Mesothelial cell of epicardium (in vitro differentiated cells): ENCODE measurements at regions not wholly inside any gene's neighbourhood (a gene's known extent, or its start where the extent isn't known, plus 50 kb on each side); places are given as distances from the start of the nearest gene placed in this dataset.

ENCODE experiments used
- DNase-seq, 2 experiments: peaks; one replicate each; pipeline ENCODE4 v3.0.0; 2021; ENCODE audit warnings: low spot score in 2 of 2; ENCODE audit not compliant: unreplicated experiment in 2 of 2
- H3K27ac Mint-ChIP-seq: 2 replicates; pipeline ENCODE4 v1.8.0; 2021; ENCODE audit warnings: mixed read lengths
- H3K27me3 Mint-ChIP-seq: 2 replicates; pipeline ENCODE4 v1.8.0; 2021; ENCODE audit warnings: low read depth, mixed read lengths
- H3K36me3 Mint-ChIP-seq: 2 replicates; pipeline ENCODE4 v1.8.0; 2021; ENCODE audit warnings: mixed read lengths
- H3K4me1 Mint-ChIP-seq: 2 replicates; pipeline ENCODE4 v1.8.0; 2021; ENCODE audit warnings: mixed read lengths
- H3K4me3 Mint-ChIP-seq: 2 replicates; pipeline ENCODE4 v1.8.0; 2021; ENCODE audit warnings: mild to moderate bottlenecking, moderate library complexity, mixed read lengths
- H3K9me3 Mint-ChIP-seq: 2 replicates; pipeline ENCODE4 v1.8.0; 2021; ENCODE audit warnings: mixed read lengths
- TF ChIP-seq, protein P1 (sequence below): fragments of 200-600 bp; sonication (generic); IDR thresholded peaks from one replicate; pipeline ENCODE4 v1.5.0; 2021; ENCODE audit warnings: antibody characterized with exemption; ENCODE audit not compliant: unreplicated experiment

DNA sequence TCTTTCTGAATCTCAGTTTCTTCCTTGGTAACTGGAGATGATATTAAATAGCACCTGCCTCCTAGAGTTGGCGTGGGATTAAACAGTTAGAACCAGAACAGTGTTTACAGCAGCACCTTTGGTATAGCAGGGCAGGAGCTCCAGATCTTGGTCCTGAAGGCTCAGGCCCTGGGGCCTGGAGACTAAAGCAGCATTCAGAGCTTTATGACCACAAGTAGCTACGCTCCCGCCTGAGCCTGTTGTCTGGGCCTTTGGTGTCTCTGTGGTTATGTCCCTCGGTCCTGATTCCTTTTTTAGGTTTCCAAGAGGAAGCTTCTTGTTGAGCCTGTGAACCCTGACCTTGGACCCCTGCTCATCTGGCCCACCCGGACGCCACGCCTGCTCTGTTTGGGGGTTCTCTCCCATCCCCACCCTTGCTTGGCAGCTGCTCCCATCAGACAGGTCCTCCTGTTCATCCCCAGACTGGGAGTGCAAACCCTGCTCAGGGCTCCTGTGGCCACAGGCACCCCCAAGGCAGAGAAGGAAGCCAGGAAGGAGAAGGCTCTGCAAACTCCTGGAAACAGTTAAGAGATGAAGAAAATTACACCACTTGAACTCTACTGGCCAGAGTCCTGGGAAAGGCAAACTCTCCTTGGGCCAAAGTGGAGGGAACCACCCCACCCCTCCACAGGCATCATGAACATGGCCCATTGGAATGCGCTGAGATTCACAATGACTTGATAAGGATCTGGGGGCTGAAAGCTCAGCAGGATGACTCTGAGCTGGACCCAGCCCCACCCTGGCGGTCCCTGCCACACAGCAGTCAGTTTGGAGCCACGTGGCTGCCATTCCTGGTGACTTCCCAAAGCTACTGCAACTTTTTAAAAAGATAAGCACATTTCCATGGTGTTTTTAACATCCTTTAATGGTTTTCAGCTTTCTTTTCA, 50.1 kb upstream of the TMEM72 start:
- H3K4me3 Mint-ChIP-seq = no peak overlapping the region
- H3K36me3 Mint-ChIP-seq = no peaks in the 10 kb centered on the region
- DNase-seq = no peak
- no peak overlapping the region for H3K27ac Mint-ChIP-seq
- H3K27me3 Mint-ChIP-seq = peaks cover 9% of the 10 kb centered on the region
- TF ChIP-seq, protein P1, sequence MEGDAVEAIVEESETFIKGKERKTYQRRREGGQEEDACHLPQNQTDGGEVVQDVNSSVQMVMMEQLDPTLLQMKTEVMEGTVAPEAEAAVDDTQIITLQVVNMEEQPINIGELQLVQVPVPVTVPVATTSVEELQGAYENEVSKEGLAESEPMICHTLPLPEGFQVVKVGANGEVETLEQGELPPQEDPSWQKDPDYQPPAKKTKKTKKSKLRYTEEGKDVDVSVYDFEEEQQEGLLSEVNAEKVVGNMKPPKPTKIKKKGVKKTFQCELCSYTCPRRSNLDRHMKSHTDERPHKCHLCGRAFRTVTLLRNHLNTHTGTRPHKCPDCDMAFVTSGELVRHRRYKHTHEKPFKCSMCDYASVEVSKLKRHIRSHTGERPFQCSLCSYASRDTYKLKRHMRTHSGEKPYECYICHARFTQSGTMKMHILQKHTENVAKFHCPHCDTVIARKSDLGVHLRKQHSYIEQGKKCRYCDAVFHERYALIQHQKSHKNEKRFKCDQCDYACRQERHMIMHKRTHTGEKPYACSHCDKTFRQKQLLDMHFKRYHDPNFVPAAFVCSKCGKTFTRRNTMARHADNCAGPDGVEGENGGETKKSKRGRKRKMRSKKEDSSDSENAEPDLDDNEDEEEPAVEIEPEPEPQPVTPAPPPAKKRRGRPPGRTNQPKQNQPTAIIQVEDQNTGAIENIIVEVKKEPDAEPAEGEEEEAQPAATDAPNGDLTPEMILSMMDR = no peak
- no peaks in the 10 kb centered on the region for H3K9me3 Mint-ChIP-seq
- peaks cover 26% of the 10 kb centered on the region for H3K4me1 Mint-ChIP-seq
